HG03442 (cell line): ENCODE measurements at regions not wholly inside any gene's neighbourhood (a gene's known extent, or its start where the extent isn't known, plus 50 kb on each side); places are given as distances from the start of the nearest gene placed in this dataset.

Experiments
- ATAC-seq: cut with Tn5 transposase; IDR thresholded peaks from one replicate; pipeline ENCODE4 v1.9.1; 2021; ENCODE audit warnings: mild to moderate bottlenecking, moderate library complexity; ENCODE audit not compliant: unreplicated experiment

DNA sequence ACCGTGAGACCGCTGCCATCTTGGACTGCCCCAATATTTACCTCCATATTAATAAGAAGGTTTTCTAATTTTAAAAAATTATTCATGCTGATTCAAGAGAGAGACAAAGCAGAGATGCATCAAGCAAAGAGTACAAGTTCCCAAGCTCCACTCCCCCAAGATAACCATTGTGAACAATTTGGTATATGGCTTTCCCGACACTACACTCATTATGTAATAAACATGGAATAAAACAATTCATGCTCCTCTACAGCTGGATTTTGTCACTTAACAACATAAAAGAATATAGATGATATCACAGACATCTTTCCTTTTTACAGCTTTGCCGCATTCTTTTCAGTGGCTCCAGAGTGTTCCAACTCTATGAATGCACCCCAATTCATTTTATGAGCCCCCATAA, 307.6 kb downstream of the FGFR2 start:
- no peak for ATAC-seq

DNA sequence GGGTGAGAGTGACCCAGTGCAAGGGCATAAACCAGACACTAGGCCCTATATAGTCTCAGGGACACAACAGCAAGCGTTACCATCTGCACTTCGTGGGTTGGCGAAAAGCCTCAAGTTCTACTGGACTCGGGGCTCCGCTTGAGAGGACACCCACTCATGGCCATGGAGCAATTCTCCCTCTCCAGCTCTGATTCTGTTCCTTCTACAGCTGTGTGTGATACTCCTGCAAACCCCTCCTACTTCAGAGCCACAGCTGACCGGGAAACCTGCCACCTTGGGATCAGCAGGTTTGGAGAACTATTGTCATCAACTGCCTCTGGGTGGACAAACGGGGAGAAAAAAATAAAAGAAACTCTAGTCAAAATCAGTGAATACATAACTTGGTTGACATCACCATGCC, 306.9 kb downstream of the FGFR2 start:
- ATAC-seq = no peak

DNA sequence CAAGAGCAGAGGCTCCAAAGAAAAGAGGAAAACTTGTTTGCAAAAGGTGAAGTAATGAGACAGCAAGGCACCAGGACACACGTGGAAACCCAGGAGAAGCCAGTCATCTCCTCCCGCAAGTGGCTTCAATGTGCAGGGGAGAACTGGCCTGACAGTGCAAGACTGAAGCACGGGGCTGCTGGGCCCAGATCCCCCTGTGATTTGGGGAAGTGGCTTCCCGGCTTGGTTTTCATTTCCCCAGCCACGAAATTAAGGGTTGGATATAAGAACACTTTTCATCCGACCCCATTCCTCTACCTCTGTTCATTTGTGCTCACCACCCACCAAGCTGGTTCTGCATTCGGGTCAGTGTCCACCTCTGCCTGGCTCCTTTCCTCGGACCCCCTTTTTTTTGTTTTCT, 306.4 kb downstream of the FGFR2 start:
- ATAC-seq = no peak

DNA sequence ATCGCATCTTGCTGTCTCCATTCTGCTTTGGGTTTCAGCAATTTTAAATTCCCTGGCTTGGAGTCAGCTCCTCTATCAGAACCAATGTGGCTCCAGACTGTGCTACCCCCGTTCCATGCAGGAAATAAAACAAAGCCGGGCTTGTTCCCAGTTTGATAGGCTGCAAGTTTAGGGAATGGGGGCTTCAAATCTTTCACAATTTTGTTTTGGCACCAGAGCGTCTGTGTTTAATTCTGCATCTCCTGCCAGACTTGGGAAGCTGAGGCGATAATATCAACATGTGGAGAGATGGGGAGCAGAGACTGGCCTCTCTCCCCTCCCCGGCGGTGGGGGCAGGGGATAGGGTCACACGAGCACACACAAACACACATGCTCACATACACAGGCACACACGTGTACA, 305.9 kb downstream of the FGFR2 start:
- no peak for ATAC-seq

DNA sequence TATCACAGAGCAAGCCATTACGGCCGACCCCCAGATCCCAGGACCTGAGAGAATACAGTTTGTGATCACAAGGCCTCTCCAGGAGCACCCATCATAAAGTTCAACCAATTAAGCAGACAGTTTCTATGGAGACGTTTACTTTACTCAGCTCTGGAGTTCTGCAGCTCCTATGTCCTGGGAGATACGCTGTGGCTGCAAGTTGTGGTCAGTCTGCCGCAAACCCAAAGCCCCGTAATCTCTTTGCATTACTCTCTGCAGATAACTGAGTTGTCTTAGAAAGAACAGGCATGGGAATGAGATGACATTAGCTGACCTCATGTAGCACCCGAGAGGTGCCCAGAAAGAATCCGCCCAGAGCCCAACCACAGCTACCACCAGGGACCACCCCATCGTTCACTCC, 305.1 kb downstream of the FGFR2 start:
- no peak for ATAC-seq

DNA sequence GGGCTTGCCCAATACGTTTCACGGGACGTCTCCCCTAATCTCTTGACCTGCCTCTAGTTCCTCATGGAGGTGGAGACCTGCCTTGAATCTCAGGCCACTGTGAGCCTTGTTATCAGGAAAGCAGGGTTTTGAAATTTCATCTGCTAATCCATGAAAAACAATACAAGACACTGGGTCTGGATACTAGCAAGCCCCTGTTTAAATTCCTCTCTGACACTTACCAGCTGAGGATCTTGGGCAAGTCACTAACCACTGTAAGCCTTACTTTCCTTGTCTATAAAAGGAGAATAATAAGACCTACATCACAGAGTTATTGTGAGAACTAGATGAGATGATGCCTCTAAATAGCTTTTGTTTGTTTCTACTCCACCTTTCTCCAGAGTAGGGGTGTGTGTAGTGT, 303.6 kb downstream of the FGFR2 start:
- ATAC-seq = no peak

DNA sequence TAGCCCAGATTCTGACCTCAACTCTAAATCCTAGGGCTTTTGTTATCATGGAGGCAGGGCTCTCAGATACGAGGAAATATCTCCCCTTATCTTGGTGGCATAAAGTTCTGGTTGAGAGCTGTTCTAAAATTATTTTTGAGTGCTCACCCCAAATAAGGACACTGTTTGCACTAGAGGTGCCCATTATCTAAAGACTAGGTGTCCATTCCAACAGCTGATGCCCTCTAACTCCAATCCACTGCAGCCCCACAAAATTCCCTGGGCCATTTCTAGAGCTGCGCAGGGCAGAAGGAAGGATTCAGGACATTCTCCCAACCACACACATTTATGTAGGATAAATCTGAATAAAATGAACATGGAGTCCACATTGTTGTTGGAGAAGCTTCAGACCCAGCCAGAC, 301.9 kb downstream of the FGFR2 start:
- no peak for ATAC-seq

DNA sequence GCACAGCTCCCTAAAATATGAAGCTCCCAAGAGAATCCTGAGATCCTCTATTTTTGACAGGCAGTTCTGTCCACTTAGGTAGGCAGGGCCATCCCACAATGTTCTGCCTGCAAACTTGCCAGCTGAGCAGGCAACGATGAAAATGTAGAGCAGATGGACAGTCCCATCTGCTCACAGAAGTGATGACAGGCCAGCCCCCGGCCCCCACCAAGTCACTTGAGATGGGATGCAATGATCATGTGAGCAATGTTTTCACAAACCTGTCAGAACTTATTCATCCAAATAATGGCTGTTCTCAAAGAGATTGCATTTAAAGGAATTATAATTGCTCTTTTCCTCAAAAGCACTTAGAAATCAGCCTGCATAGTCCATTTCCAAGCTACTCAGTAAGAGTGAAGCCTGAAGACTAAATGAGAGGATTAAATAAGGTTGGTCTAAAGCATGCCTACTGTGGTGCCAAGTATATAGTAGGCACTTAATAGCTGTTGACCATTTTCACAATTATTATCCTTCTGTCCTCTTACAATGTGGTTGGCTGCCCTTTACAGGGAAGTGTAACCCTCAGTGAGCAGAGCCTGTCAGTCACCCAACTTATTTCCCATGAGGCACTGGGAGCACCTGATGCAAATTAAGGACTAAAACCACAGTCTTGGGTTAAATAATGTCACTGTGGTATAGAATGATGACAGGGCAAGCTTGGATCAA, 301.2 kb downstream of the FGFR2 start:
- no peak for ATAC-seq

DNA sequence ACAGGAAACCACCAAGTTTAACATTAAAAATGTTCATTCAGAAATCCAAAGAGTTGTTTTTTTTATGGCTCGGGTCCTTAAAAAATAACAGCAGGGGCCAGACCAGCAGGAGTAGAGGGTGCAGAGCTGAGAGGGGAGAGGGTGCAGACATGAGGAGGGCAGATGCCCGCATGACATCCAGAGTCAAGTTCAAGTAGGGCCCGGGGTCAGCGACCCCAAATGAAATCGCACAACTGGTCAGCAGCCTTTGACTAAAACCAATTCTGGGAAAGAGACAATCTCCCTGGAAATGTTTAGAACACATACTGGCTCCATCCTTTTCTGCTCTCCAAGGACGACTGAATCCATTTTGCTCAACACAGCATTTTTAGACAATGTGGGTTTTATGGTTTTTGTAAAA, 297.5 kb downstream of the FGFR2 start:
- no peak for ATAC-seq

DNA sequence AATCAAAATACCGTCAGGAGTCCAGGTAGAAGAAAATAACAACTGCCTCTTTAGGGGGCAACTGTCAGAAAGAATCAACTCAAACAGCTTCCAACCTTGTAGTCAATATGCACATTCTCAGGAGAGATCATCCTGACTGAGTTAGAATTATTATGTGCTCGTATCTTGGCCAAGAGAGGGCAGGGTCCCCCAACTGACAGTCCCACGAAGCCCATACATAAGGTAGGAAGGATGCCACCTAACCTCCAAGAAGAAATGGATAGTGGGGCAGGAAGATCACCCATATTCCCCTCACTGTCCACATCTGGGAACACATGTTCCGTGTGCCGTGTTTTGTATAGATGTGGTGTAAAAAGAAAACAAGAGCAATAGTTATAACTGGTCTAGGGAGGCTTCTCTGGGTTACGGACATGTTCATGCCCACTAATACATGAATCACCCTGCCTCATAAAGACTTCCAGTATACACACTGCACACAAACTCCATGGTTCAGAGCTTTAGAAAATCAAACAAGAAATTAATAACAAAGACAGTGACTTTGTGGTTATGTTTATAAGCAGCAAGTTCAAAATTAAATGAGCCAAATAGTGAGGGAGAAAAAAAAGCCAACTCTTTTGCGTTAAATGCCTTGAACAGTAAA, 295.6 kb downstream of the FGFR2 start:
- ATAC-seq = no peak

DNA sequence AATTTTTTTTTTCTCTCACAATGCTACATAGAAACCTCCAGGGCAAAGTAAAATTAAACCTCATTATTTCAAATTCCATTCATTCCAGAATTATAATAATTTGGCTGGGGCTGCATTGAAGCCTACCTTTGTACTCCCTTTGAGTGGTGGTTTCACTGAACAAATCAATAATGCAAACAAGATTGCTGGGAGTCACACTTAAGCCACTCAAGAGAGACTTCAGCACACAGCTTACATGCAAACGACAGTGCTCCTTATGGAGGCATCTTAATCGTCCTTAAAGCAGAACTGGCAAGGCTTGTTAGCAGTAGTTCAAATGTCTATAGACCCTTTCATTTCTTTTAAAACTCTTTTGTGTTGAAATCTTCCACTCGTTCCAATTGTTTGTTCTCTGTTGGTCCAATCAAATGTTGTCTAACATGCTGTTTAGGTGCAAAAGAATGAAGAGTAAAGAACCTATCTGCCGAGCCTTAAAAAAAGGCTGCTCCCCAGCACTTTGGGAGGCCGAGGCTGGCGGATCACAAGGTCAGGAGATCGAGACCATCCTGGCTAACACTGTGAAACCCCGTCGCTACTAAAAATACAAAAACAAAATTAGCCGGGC, 294.9 kb downstream of the FGFR2 start:
- no peak for ATAC-seq

DNA sequence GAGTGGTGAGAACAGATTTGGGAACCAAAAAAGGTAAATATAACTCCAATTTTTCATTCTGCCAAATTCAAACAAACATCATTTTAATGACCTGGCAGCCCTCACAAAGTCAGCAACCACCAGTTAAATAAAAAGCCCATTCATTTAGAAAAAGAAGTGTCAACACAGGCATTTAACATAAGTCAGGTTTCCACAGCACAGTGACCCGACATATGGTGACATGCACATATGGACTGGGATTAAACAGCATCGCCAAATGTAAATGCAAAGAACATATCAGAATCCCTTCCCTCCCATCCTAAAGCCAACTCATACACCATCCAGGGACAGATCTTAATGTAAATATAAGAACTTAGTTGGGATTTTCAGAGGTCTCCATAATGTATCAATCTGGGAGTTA, 293.2 kb downstream of the FGFR2 start:
- ATAC-seq = no peak

DNA sequence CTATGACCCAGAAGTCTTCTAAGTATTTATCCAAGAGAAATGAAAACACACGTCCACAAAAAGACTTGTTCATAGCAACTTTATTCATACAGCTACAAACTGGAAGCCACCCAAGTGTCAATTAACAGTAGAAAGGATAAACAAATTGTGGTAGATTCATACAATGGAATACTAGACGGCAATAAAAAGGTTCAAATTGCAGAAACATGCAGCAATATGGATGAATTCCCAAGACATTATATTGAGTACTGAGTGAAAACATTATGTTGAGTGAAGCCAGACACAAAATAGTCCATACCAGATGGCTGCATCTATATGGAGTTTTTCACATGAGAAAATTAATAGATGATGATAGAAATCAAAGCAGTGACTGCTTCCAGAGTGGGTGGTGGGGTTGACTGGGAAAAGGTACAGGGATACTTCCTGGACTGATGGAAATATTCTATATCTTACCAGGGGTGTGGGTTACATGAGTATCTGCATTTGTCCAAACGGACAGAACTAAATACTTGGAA, 292.0 kb downstream of the FGFR2 start:
- ATAC-seq = no peak

DNA sequence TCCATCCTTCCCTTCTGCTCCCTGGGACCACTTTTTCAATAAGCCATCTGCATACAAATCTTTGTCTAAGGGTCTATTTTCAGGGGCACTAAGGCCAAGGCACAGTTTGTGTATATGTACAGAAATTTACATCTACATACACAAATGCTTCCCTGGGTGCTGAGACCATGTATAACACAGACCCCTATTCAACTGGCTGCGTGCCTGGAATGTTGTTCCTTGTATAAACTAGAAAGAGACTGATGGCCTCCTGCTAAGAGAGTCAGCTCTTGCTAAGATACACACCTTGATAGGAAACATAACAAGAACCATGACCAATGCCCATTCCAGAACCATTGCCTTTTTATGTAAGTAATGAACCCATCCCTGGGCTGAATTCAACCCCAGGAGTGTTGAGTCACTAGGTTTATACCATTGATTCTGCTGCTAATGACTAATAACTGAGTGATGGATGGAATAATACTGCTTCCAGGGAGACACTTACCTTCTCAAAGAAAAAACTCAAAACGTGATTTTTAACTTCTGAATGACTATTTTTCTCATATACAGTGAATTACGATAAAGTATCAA, 290.7 kb downstream of the FGFR2 start:
- ATAC-seq = no peak

DNA sequence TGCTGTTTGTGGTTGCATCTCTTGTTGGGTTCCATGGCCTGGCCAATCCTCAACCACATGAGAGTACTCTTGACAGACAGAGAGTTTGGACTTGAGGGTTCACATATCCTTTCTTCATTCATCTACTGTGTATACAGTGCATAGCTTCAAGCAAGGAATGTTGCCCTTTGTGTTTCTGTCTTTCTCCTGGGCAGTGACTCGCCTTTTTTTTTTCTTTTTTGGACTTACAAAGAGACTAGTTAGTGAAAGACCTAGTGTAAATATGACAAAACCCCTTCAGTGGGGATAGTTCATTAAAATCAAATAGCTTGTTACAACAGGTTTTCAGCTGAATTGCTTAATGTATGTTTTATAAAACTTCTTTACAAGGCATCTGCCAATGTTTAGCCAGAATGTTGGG, 290.2 kb downstream of the FGFR2 start:
- no peak for ATAC-seq

DNA sequence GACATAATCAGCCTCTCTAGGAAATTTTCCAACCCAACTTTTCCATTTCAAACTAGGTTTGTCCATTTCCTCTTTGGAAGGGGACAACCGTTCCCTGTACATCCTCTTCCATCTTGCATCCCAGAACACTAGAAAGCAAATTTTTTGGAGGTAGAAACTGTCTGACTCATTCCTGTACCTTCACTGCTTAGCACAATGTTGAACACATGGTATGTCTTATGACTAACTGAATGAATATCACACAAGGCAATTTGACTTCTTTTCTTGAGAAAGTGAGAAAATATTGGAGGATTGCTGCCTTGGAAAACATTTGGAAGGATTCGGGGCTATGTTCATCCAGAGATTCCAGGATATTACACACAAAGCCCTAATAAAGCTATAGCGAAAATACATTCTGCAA, 289.1 kb downstream of the FGFR2 start:
- no peak for ATAC-seq

DNA sequence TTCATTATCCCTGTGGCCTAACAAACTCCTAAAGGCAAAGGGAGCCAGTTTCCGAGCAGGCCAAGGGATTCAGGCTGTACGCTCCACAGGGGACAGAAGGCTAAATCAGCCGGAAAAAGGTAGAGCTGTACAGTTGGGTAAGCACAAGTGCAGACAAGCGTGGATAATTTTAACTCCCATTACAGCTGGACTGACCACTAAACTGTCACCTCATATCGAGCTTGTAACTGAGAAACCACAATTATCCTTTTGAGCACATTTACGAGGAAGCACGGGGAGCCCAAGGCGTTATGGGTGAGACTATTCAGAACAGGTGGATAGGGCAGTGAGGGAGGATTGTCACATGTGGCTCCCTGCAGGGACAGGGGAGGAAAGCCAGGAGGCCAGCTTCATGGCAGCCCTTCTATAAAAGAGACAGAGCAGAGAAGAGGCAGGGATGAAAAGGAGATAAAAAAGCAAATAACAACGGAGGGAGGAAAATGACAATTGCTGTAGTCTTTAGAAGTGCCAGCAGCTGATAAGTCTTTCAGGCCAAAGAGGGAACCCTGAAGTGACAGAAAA, 288.0 kb downstream of the FGFR2 start:
- no peak for ATAC-seq

DNA sequence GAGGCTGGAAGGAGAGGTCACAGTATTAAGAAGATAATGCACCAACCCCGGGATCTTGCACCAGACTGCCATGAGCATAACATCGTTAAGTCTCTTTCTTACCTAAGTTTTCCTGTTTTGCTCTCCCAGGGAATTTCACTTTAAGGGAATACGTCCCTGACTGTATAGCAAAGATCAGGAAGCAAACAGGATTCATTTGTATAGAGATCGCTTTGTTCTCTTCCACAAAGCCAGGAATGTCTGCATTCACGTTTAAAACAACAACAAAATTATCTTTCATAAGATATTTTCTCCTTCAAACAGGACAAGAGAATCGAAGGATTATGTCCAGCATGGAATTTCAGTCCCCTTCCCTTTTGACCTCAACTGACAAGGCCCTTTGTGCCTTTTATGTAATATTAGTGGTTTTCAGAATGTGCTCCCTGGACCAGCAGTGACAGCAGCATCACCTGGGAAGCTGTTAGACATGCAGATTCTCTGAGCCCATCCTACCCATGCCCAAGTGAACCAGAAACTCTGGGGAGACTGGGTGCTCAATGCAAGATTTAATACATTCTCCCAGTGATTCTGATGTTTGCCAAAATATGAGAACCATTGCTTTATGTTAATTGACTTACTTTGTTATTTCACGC, 286.3 kb downstream of the FGFR2 start:
- ATAC-seq = no peak

DNA sequence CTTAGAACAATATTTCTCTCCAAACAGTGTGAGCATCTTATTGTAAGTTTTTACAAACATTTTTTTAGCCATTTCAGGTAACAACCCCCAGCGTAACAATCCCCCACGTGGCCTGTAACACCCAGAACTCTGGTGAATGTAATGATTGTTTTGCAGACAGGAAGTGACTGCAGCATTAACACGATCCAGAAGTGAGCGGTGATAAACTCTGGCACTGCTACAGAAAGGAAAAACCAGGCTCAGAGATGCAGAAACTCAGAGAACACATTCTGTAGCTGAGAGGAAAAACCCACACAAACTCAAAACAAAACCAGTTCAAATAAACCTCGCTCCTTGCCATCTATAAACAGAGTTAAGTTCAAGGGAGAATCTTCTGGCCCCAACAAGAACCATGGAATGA, 285.7 kb downstream of the FGFR2 start:
- ATAC-seq = no peak

DNA sequence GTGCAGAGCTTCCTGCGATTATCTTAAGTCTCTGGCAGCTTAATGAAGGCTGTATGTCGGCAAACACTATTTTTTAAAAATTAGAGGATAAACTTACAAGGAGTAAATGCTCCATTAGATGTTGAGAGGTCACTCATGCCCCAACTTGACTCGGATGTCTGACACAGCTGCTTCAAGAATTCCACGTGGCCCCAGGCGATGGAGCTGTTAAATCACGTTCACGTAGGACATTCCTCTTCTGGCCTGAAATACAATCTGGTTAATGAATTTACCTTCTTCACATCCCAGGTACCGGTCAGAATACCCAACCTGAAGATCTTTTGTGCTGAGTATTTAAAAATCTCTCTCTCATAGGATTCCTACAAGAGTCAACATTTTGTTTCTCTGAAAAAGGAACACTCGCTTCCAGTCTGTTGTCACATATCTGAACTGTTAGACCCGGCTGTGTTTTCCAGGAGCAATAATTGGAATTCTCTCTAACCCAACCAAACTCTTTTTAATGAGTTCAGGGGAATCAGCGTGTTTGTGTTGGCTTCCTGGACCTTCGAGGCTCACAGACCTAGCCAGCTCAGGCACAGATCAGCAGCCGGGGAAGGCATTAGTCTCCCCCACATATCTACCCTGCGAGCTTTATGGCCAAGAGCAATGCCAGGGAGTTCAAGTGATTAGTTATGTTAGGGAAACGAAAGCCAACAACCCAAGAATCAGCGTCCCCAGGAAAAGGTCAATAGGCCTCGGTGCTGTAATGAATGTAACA, 284.9 kb downstream of the FGFR2 start:
- ATAC-seq = no peak

DNA sequence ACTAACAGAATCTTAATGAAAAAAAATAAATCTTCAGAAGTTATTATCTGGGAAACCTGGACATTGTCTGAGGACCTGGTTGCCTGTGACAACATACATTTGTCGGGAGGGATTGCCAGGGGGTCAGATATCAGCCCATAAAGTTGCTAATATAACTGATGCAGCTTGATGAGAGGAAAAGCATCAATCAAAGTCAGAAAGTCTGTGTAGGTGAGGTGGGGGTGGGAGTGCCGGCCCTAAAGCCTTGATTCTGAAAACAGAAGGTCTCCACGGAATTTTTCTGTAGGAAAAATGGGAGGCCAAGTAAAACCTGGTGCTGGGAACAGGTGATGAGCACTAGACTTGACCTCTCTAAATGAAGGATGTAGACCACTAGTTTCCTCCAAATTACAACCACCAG, 281.8 kb downstream of the FGFR2 start:
- no peak for ATAC-seq
